HG02642 (cell line): ENCODE measurements at regions not wholly inside any gene's neighbourhood (a gene's known extent, or its start where the extent isn't known, plus 50 kb on each side); places are given as distances from the start of the nearest gene placed in this dataset.

Experiments used
- ATAC-seq: cut with Tn5 transposase; IDR thresholded peaks from one replicate; pipeline ENCODE4 v1.9.1; 2021; ENCODE audit warnings: mild to moderate bottlenecking; ENCODE audit not compliant: unreplicated experiment, poor library complexity

DNA sequence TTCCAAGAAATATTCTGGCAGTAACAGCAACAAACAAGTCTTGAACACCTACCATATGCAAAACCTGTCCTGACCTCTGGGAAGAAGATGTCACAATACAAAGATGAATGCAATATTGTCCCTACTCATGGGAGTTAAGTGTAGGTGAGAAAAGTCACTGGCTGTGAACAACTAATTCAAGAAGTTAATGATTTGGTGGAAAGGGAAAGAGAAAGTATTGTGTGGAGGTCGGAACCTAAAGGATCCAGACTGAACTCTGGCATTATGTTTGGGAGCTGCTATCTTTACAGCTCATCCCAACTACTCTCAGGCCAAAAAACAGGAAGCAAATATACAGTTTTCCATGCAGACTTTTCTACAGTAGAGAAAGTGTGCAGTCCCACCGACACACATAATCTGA is 285.3 kb upstream of the PRDM1 start:
- ATAC-seq = no peak

DNA sequence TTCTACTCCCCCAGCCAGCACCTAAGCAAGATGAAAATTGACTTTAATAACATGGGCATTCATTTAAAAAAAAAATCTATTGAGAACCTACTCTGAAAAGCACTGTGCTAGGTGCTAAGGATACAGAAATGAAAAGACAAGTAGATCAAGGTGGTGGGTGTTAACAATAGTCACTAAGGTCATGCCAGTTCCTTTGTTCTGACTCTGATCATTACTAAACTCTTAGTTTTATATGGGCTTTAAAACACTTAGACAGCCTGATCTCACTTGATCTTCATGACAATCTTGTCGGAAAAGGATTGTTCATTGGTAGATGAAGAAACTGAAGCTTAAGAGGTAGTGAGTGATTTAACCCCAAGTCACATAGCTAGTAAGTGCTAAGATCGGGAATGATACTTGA is 285.7 kb upstream of the PRDM1 start:
- no peak for ATAC-seq

DNA sequence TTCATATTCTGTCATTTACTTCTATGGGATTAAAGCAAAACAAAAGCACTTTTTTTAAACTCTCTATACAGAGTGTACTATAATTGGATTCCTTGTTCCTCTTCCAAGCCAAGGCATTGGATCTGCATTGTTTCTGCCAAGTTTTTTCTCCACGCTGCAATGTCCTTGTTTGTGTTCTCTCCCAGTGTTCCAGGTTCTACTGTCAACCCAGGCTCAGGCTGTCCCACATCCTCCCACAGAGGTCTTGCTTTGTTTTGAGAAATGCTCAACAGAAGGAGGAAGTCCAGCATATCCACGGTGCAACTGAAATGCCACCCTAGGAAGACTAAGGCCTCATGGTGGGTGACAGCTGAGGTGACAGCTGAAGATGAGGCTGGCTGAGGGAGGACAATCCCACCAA is 287.1 kb upstream of the PRDM1 start:
- no peak for ATAC-seq

DNA sequence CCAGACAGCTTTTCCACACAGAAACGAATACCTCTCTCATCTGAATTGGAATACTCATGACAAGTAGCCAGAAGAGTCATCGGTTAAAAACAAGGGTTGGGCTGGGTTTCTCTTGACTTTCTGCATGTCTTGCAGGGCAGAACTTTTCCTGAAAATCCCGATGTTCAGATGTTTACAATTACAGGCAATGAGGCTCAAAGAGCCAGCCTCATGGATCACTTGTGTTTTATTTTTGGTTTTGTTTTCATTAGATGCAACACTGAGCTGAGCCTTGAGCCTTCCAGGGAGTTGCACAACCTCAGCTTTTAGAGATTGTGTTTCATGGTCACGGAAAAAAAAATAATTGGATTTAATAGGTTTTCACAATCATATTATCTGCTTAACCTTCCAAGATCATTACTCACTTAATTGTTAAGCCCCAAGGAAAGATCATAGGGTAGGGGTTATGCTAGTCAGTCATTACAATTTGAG is 288.1 kb upstream of the PRDM1 start:
- ATAC-seq = no peak

DNA sequence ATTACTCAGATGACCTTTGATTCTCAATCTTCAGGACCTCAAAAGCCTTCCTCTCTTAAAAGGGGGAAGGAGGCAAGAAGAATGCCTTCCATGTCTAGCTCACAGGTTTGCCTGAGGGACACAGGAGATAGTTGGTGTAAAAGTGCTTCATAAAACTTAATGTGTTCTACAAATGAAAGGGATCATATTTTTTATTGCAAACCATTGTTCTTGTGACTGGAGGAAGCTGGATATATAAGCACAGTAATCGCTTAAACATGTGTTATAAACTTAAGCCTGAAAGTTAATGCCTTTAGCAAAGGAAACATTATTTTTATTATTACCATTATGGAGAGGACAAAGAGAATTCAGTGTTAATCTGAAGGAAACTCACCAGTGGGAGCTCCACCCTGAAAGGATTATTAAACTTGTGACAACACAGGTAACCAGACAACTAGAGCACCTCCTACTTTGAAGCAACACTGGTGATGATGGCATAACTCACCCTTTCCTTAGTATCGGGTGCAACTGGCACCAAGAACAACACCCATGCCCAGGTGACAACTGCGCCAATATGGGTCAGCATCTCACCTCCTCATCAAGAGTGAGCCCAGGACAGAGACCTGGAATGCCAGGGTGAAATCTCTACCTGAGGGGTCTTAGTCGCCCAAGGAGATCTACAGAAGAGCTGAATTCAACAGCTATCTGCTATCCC is 288.7 kb upstream of the PRDM1 start:
- no peak for ATAC-seq

DNA sequence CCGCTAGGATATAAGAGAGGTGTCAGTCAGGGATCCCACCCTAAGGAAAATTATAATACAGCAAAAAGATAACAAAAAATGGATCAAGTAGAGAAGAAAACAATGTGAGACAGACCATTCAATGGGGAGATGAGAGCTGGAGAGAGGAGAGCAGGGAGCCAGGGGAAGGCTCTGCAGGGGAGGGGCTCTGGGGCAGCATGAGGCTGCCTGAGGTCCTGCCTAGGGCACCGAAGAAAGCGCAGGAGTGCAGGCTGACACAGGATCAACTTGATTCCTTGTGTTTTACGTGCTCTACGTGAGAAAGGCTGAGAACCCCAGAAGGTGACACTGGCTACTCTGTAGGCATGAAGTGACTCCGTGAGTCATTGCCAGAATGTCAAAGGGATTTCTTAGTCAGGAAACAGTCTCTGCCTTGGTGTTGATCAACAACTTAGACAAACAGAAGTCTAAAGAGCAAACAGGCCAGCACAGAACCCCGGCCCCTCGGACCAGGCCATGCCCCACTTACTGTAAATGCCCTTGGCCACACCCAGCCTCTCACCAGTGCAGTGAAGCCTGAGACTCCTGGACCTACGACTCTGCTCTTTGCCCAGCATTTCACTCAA is 290.1 kb upstream of the PRDM1 start:
- ATAC-seq = no peak

DNA sequence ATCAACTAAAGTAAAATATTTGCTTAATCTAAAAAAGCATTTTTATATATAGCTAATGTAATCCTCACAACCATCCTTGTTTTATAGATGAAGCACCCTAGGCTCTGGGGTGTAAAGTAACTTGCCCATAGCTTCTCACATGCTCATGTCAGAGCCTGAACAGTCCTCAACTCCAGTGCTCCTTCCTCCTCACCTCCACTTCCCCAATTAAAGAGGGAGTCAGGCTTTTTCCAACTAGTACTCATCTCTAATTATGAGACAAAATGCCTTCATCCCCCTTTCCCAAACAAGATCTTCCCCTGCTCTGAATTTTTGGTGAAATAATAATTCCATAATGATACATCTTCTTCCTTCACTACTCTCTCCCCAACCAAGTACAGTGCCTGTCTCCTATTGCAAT is 290.8 kb upstream of the PRDM1 start:
- ATAC-seq = no peak

DNA sequence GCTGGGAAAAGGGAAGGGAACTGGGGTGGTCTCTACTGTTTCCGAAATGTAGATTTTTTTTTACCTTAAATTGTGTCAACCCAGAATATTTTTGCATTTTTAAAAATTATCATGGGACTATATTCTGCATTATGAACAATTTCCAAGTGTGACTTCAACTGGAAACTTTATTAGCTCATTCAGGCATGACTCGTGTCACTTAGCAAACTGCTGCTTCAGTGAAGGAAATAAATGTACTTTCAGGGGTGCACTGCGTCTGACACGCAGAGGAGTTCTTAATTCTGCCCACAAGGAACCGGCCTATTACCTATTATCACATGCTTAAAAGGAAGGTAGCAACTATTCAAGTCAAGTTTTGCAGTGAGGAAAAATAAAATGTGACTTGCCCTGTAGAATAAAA is 291.3 kb upstream of the PRDM1 start:
- ATAC-seq = no peak

DNA sequence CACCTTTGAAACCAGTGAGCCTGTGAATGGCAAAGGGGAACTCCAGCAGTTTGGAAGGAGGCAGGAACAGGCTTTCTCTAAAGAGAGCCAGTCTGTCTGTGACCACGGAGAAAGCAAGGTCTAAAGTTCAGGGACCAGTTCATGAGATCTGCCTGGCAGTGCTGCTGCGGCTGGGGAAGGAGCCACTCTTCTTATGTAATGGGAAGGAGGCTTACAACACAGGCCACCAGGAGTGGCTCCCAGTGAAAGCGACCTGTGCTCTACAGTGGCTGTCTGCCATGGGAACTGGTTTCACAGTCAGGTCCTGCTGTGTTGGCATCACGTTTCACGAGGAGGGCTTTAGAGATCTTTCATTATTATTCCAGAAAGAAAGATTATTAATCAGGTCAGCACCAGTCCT is 291.9 kb upstream of the PRDM1 start:
- no peak for ATAC-seq

DNA sequence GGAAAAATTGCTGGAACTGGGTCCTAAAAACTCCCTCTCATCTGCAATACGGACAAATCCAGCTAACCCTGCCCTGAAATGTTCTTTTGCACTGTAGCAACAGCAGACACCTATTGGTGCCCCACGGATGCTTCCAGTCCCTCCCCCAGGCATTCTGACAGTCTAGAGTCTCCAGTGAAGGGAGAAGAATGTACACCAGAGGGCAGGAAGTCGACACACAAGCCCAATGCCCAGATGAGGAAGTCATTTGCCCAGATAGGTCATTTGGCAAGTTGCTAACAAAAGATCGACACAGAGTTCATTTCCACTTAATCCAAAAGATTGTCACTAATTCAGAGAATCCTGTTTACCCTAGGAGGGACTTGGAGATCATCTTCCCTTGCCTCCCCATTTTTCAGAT is 293.0 kb upstream of the PRDM1 start:
- no peak for ATAC-seq

DNA sequence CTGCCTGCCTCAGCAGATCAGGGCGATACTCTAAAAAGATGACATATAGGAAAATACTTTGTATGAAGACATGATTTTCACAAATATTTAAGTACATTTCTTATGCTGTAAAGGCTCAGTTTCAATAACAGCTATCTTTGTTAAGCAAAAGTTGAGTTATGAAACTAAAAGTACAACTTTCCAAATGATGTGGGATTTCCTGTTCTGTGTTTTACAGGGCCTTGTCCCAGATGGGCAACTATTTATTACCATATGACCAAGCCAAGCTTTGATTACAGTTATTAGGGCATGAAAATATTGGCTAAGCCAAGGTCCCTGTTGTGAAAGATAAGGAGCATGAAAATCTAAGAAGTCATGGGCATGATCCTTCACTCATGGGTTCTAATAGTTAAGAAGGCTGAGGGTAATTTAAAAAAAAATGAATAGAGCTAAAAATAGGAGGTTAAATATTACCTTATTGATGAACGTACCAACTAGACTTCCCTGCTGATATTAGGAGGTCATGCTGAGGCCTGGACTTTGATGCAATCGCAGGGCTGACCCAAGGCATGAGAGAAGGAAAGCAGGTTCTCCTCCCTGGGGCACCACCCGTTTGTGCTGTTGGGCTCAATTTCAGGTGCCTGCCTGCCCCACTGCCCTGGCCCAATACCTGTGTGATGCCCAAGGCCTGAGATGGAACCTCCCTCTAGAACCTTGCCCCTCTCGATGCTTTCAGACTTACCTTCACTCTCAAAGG is 294.4 kb upstream of the PRDM1 start:
- peak; percentile 50 for ATAC-seq

DNA sequence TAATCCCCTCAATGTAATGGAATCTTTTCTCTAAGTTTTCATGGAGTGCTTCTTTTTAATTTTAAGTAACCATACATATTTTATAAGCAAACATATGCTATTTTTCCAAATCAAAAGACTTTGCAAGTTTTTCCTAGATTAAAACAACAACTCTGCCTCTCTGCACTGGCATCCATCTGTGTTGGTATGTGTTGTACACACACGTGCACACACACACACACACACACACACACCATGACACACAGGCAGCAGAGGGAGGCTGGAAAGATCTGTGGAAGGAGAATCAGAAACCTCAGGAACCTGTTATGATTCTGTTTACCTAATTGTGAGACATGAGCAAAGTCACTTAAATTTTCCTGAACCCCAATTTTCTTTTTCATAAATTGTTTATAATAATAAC is 295.0 kb upstream of the PRDM1 start:
- no peak for ATAC-seq

DNA sequence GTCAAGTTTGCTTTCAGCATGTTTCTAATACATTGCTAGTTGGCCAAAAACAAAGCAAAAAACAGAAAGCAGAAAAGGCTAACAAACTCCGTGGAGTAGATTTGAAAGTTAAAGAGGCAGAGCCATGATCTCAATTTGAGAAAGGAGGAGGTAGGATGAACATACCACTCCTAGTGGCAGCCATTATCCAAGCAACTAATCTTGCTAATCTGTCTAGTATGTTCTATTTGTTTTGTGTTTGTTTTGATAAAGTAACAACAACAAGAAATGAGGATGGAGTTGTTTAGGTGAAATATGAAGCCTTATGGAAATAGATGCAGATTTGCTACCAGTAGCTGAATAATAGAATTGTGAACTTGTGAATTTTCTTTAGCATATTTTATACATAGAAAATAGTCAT is 295.5 kb upstream of the PRDM1 start:
- ATAC-seq = no peak

DNA sequence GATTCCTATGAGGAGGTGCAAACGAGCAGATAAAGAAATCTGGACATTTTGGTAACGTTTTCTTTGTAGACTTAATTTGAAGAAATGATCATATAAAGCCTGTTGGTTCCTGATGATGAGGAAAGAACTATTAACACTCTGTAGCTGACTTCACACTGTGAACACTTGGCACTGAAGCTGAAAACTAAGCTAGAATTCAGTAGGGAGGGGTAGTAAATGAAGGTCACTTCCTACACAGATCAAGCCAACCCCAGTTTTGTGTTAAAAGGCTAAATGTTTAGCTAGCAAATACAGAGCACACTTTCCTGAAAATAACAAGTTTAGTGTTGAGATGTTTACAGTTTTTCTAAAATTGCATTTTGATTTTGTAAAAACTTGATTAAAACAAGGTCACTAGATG is 296.2 kb upstream of the PRDM1 start:
- ATAC-seq = no peak

DNA sequence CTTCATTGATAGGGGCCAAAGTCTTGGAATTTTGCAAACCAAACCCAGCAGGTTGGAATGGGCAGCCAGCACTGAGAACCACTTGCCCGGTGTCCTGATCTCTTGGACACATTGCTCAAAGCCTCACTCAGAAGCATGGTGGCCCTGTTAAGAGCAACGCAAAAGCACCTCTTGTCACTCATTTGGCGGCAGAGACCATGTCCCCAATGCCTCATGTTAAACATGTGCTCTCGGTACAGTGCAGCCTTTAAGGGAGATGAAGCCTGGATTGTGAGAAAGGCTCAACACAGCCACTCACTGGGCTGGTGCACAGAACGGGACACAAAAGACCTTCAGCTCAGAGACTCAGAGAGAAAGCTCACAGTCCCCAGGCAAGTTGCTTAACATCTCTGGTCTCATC is 298.4 kb upstream of the PRDM1 start:
- ATAC-seq = no peak

DNA sequence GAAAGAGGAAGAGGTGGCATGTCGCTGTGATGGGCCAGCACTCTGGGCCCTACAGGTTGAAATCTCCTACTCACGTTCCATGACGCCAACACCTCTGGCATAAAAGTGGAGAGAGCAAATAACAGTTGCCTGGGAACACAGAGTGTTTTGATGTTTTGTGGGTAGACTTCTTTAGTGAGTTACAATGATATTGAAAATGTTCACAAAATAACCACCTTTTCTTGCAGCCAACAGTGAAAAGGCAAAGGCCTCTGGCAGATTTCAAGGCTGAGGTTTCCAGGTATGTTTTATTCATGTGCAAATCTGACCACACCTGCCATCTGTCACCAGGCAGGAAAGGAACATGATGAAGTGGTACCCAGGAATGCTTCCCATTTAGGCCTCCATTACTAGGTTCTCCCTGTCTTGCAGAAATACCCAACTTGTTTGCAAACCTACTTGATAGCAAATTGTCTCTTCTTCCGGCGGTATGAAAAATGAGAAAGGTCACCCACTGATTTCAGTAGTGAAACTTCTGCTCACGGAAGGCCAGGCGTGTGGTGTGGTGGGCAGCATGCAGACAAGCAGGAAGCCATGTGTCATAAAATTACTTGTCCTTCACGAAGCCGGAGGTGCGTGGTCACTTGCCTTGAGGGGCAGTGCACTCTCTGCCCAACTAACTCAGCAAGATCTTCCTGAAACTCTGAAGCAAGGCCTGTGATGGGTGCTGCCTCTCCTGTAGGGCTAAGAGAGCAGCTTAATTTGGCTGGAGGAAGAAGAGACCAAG is 299.1 kb upstream of the PRDM1 start:
- peak; percentile 65 for ATAC-seq

DNA sequence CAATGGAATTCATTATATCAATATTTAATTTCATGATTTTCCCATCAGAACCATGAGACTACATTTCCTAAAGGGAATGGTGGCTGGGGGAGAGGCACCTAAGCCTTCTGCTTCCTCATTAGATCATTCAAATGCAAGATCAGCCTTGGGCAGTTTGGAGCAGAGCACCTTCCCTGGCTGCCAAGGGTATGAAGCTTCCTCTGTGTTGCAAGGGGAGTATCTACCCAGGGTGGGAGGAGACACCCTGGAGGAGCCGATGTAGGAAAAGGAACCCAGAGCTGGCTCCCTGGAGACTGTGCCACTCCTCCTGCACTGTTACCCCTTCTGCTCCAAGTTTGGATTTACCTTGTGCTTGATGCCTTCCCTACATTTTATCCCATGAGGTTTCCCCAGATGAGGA is 299.7 kb upstream of the PRDM1 start:
- ATAC-seq = no peak

DNA sequence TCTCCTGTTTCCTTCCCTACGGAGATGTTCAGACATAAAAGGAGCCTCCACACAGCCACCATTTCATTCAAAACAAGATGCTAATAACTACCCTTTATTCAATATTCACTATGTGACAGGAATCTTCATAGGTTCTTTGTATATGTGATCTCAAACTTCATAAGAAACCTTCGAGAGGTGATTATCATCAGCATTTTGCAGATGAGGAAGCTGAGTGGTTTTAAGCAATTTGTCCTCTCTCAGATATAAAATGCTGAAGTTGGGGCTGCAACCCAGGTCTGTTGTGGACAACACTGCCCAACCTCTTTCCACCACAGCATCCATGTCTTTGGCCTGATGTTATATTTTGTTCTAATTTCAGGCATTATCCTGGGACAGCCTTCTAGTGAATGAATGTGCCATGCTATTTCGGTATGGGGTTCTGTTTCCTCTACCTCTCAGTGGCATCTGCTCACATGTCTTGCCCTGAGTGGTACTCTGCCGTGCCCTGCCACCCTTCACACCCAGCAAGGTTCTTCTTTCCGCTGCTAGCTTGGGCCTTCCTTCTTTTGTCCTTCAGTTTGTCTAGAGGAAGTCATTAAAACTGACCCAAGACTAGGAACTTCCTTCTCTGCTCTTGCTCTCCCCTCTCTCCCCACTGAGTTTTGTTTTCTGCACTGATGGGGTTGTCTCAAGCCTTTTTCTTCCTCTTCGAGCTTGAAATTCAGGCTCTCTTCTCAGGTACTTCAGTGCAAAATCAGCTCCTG is 300.9 kb upstream of the PRDM1 start:
- no peak for ATAC-seq

DNA sequence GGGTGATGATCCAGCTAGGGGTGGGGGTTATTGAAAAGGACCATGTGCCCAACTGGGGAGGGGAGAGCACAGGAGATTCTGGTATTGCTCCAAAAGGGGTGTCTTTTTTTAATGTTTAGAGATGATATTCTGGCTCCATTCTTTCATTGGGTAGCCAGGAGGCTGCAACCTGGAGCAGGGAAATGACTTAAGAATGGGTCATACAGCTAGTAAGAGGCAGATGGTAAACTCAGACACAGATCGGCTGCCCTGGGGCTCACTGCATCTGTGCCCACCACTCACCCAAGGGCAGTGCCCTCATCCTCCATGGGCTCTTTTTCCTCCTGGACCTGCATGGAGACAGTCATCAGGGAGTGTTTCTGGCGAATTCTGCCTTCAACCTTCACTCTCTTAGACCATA is 302.0 kb upstream of the PRDM1 start:
- no peak for ATAC-seq

DNA sequence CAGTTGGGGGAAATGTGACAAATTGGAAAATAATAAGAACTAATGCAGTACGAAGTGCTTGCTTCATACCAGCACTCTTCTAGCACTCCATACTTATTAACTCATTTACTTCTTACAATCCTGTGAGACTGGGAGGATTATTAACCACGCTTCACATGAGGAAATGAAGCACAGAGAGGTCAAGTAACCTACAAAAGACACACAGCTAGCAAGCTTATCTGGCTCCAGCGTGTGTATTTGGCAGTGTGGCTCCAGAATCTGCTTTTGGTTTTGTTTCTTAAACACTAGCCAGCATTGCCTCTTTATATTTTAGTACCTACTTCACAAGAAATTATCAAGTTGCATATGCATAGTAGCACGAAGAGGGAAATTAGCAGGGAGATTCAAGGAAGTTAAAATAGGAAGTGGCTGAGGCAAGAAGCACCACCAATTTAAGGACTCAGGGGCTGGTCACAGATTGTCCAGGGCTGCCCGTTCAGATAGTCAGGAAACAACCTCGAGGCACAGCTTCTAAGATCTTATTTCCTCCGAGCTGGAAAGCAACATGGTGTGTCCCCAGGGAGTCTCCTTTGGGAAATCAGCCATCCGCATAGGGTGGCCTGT is 302.7 kb upstream of the PRDM1 start:
- no peak for ATAC-seq
